Esophagus (tissue), 2 donors: ENCODE measurements at regions not wholly inside any gene's neighbourhood (a gene's known extent, or its start where the extent isn't known, plus 50 kb on each side); places are given as distances from the start of the nearest gene placed in this dataset.

ENCODE experiments used
- H3K27ac ChIP-seq, 2 donors: one replicate each; pipeline ENCODE4 v1.5.1; 2013; ENCODE audit warnings: low read depth in 2 of 2, mild to moderate bottlenecking in 2 of 2, inconsistent platforms in 1 of 2, low read length in 1 of 2, moderate library complexity in 1 of 2
- H3K27me3 ChIP-seq, 2 donors: one replicate each; pipeline ENCODE4 v1.6.1; 2013; ENCODE audit warnings: low read length in 2 of 2, control low read depth in 1 of 2, mild to moderate bottlenecking in 1 of 2; ENCODE audit not compliant: insufficient read depth in 2 of 2, control insufficient read depth in 1 of 2
- H3K36me3 ChIP-seq, 2 donors: one replicate each; pipeline ENCODE4 v1.6.1; 2013; ENCODE audit warnings: low read length in 1 of 2; ENCODE audit not compliant: control insufficient read depth in 2 of 2, insufficient read depth in 2 of 2
- H3K4me1 ChIP-seq, 2 donors: one replicate each; pipeline ENCODE4 v1.6.1; 2013; ENCODE audit warnings: low read length in 1 of 2; ENCODE audit not compliant: control insufficient read depth in 2 of 2, insufficient read depth in 2 of 2
- H3K4me3 ChIP-seq, 2 donors: one replicate each; pipeline ENCODE4 v1.5.1; 2013; ENCODE audit warnings: low read length in 2 of 2, mild to moderate bottlenecking in 2 of 2, low read depth in 1 of 2, moderate library complexity in 1 of 2
- H3K9me3 ChIP-seq, 2 donors: one replicate each; pipeline ENCODE4 v1.6.1; 2013; ENCODE audit warnings: mild to moderate bottlenecking in 2 of 2, low read depth in 1 of 2, low read length in 1 of 2, moderate library complexity in 1 of 2; ENCODE audit not compliant: control insufficient read depth in 2 of 2, insufficient read depth in 1 of 2
- WGBS, 2 donors: extraction: QIAGEN DNeasy Blood & Tissue Kit; methylation state at CpG; one replicate each; pipeline ENCODE4 v1.1.7; 2013; 5-methylcytosine and 5-hydroxymethylcytosine counted together
- donor health status: healthy with polysubstance abuse.
- donor health status: Bipolar disorder and iron deficiency.

GRCh38 chr3:176426371-176426770 lies 770.9 kb downstream of the TBL1XR1 start:
- H3K9me3 ChIP-seq = peaks cover 0 to 3% of the 10 kb centered on the region in 2 donors
- H3K4me3 ChIP-seq = no peak overlapping the region
- no peak overlapping the region for H3K27ac ChIP-seq
- H3K27me3 ChIP-seq = no peaks in the 10 kb centered on the region
- H3K36me3 ChIP-seq = no peaks in the 10 kb centered on the region
- no peaks in the 10 kb centered on the region for H3K4me1 ChIP-seq

GRCh38 chr3:176416870-176417269 lies 780.4 kb downstream of the TBL1XR1 start:
- H3K4me3 ChIP-seq = no peak overlapping the region
- WGBS, 2 donors = 76 to 77% methylated on average over 3 of the region's 3 CpGs
- H3K4me1 ChIP-seq = no peaks in the 10 kb centered on the region
- no peak overlapping the region for H3K27ac ChIP-seq
- no peaks in the 10 kb centered on the region for H3K9me3 ChIP-seq
- H3K27me3 ChIP-seq = no peaks in the 10 kb centered on the region
- no peaks in the 10 kb centered on the region for H3K36me3 ChIP-seq

- Histone ChIP-seq H3K27ac (no peak overlapping the region), H3K9me3 (no peaks in the 10 kb centered on the region), H3K4me3 (no peak overlapping the region), H3K36me3 (no peaks in the 10 kb centered on the region), H3K27me3 (no peaks in the 10 kb centered on the region), H3K4me1 (no peaks in the 10 kb centered on the region)
- WGBS, 2 donors = 34 to 39% methylated on average over 4 of the region's 4 CpGs
These were observed 781.5 kb downstream of the TBL1XR1 start for GRCh38 chr3:176415661-176416295.

GRCh38 chr3:176412771-176413170 lies 784.5 kb downstream of the TBL1XR1 start:
- Histone ChIP-seq H3K4me3 (no peak overlapping the region), H3K27ac (no peak overlapping the region), H3K36me3 (no peaks in the 10 kb centered on the region), H3K27me3 (no peaks in the 10 kb centered on the region), H3K4me1 (no peaks in the 10 kb centered on the region), H3K9me3 (no peaks in the 10 kb centered on the region)
- 71 to 76% methylated on average over 3 of the region's 3 CpGs for WGBS, 2 donors

GRCh38 chr3:176403531-176403930 lies 793.8 kb downstream of the TBL1XR1 start:
- 86 to 88% methylated on average over 1 of the region's 1 CpG for WGBS, 2 donors
- no peaks in the 10 kb centered on the region for H3K27me3 ChIP-seq

GRCh38 chr3:176401211-176401610 lies 796.1 kb downstream of the TBL1XR1 start:
- Histone ChIP-seq H3K9me3 (no peaks in the 10 kb centered on the region), H3K27me3 (no peaks in the 10 kb centered on the region), H3K4me3 (no peak overlapping the region), H3K36me3 (no peaks in the 10 kb centered on the region), H3K4me1 (no peaks in the 10 kb centered on the region), H3K27ac (no peak overlapping the region)
- 71 to 76% methylated on average over 3 of the region's 3 CpGs for WGBS, 2 donors

More at GRCh38 chr3:176403531-176403930, 793.8 kb downstream of the TBL1XR1 start:
- H3K4me1 ChIP-seq = no peaks in the 10 kb centered on the region
- no peaks in the 10 kb centered on the region for H3K36me3 ChIP-seq
- no peak overlapping the region for H3K4me3 ChIP-seq
- H3K9me3 ChIP-seq = no peaks in the 10 kb centered on the region
- no peak overlapping the region for H3K27ac ChIP-seq

- Histone ChIP-seq H3K4me1 (no peaks in the 10 kb centered on the region), H3K4me3 (no peak overlapping the region), H3K27me3 (no peaks in the 10 kb centered on the region), H3K36me3 (no peaks in the 10 kb centered on the region), H3K9me3 (no peaks in the 10 kb centered on the region), H3K27ac (no peak overlapping the region)
- 64 to 70% methylated on average over 2 of the region's 2 CpGs for WGBS, 2 donors
These were observed 798.1 kb downstream of the TBL1XR1 start for GRCh38 chr3:176399193-176399592.

- H3K36me3 ChIP-seq = no peaks in the 10 kb centered on the region
- H3K4me3 ChIP-seq = no peak overlapping the region
- H3K27ac ChIP-seq = no peak overlapping the region
- H3K4me1 ChIP-seq = no peaks in the 10 kb centered on the region
- no peaks in the 10 kb centered on the region for H3K9me3 ChIP-seq
- 93% methylated on average over 2 of the region's 2 CpGs for WGBS, 2 donors
- H3K27me3 ChIP-seq = no peaks in the 10 kb centered on the region
These were observed 802.0 kb downstream of the TBL1XR1 start for GRCh38 chr3:176395240-176395639.

GRCh38 chr3:176378789-176379188 lies 818.5 kb downstream of the TBL1XR1 start:
- no peaks in the 10 kb centered on the region for H3K4me1 ChIP-seq
- WGBS, 2 donors = 46 to 56% methylated on average over 2 of the region's 2 CpGs

GRCh38 chr3:176376531-176376930 lies 820.8 kb downstream of the TBL1XR1 start:
- Histone ChIP-seq H3K27ac (no peak overlapping the region), H3K36me3 (no peaks in the 10 kb centered on the region), H3K4me1 (no peaks in the 10 kb centered on the region), H3K27me3 (no peaks in the 10 kb centered on the region), H3K9me3 (no peaks in the 10 kb centered on the region), H3K4me3 (no peak overlapping the region)

More at GRCh38 chr3:176378789-176379188, 818.5 kb downstream of the TBL1XR1 start:
- Histone ChIP-seq H3K4me3 (no peak overlapping the region), H3K27ac (no peak overlapping the region), H3K36me3 (no peaks in the 10 kb centered on the region), H3K27me3 (no peaks in the 10 kb centered on the region), H3K9me3 (no peaks in the 10 kb centered on the region)
